Mesothelial cell of epicardium (in vitro differentiated cells): ENCODE measurements at regions not wholly inside any gene's neighbourhood (a gene's known extent, or its start where the extent isn't known, plus 50 kb on each side); places are given as distances from the start of the nearest gene placed in this dataset.
"Not testable (repeated sequence)": the region's sequence is repeated elsewhere in the genome, so short reads cannot be mapped to it uniquely, and the experiment has no call there.

Experiments
- DNase-seq, 2 experiments: peaks; one replicate each; pipeline ENCODE4 v3.0.0; 2021; ENCODE audit warnings: low spot score in 2 of 2; ENCODE audit not compliant: unreplicated experiment in 2 of 2
- H3K27ac Mint-ChIP-seq: 2 replicates; pipeline ENCODE4 v1.8.0; 2021; ENCODE audit warnings: mixed read lengths
- H3K27me3 Mint-ChIP-seq: 2 replicates; pipeline ENCODE4 v1.8.0; 2021; ENCODE audit warnings: low read depth, mixed read lengths
- H3K36me3 Mint-ChIP-seq: 2 replicates; pipeline ENCODE4 v1.8.0; 2021; ENCODE audit warnings: mixed read lengths
- H3K4me1 Mint-ChIP-seq: 2 replicates; pipeline ENCODE4 v1.8.0; 2021; ENCODE audit warnings: mixed read lengths
- H3K4me3 Mint-ChIP-seq: 2 replicates; pipeline ENCODE4 v1.8.0; 2021; ENCODE audit warnings: mild to moderate bottlenecking, moderate library complexity, mixed read lengths
- H3K9me3 Mint-ChIP-seq: 2 replicates; pipeline ENCODE4 v1.8.0; 2021; ENCODE audit warnings: mixed read lengths
- TF ChIP-seq, protein P1 (sequence below): fragments of 200-600 bp; sonication (generic); IDR thresholded peaks from one replicate; pipeline ENCODE4 v1.5.0; 2021; ENCODE audit warnings: antibody characterized with exemption; ENCODE audit not compliant: unreplicated experiment

DNA sequence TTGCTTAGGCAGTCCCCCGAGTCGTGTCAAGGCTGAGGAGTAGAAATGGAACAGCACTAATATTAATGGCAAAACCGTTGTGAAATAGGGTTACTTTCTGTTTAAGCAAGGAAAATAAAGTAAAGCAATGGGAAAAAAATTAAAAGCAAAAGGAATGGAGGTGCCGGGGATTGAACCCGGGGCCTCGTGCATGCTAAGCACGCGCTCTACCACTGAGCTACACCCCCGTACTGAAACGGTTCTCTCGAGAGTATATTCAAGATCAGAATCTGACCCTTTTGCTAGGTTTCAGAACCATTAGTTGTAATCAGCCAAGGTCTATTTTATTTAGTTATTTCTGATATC lies 85.5 kb downstream of the TRIM27 start:
- H3K27ac Mint-ChIP-seq: peak overlapping the region; percentile 97
- H3K4me3 Mint-ChIP-seq: peak overlapping the region; percentile 97
- TF ChIP-seq, protein P1, sequence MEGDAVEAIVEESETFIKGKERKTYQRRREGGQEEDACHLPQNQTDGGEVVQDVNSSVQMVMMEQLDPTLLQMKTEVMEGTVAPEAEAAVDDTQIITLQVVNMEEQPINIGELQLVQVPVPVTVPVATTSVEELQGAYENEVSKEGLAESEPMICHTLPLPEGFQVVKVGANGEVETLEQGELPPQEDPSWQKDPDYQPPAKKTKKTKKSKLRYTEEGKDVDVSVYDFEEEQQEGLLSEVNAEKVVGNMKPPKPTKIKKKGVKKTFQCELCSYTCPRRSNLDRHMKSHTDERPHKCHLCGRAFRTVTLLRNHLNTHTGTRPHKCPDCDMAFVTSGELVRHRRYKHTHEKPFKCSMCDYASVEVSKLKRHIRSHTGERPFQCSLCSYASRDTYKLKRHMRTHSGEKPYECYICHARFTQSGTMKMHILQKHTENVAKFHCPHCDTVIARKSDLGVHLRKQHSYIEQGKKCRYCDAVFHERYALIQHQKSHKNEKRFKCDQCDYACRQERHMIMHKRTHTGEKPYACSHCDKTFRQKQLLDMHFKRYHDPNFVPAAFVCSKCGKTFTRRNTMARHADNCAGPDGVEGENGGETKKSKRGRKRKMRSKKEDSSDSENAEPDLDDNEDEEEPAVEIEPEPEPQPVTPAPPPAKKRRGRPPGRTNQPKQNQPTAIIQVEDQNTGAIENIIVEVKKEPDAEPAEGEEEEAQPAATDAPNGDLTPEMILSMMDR: no peak
- H3K4me1 Mint-ChIP-seq: peaks cover 11% of the 10 kb centered on the region
- DNase-seq: peak; percentile 45 to 79
- no peaks in the 10 kb centered on the region for H3K36me3 Mint-ChIP-seq
- H3K9me3 Mint-ChIP-seq: no peaks in the 10 kb centered on the region
- H3K27me3 Mint-ChIP-seq: peaks cover 32% of the 10 kb centered on the region

DNA sequence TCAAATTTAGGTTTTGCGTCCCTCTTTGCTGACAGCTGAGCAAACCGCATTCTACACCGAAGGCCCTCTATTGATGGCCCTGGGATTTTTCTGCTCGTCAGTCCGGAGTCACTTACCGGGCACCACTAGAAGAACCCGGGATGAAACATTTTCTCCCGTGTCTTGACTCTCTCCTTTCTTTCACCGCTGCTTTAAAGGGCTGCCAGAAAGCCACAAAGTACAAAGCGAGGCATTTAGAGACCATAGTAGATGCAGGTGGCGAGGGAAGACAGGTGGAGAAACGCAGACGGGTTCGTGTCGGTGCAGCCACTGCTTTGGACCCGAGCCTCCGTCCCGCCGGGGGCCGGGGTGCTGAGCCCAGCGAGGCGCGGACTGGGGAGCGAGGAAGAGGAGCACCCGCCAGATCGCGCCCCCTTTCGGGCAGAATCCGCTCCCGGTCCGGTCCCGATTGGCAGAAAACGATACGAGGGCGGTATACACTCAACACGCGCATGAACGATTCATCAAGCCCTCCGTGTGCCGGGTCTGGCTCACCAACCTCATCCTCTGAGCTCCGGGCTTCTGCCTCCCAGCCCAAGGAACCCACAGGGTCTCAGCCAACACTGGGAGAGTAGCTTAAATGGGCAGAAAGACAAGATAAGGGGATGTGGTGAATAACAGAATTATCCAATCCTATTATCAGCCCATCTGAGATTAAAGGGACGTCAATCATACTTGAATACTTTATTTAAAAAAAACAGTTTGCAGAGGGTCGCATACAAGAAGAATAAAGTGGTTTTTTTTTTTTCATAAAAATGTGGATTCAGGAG lies 84.9 kb downstream of the TRIM27 start:
- TF ChIP-seq, protein P1: peak; percentile 40
- H3K4me1 Mint-ChIP-seq: peaks cover 11% of the 10 kb centered on the region
- peak overlapping the region; percentile 97 for H3K27ac Mint-ChIP-seq
- H3K36me3 Mint-ChIP-seq: no peaks in the 10 kb centered on the region
- H3K9me3 Mint-ChIP-seq: no peaks in the 10 kb centered on the region
- peak overlapping the region; percentile 97 for H3K4me3 Mint-ChIP-seq
- DNase-seq: peak; percentile 76 to 89
- peaks cover 32% of the 10 kb centered on the region for H3K27me3 Mint-ChIP-seq

DNA sequence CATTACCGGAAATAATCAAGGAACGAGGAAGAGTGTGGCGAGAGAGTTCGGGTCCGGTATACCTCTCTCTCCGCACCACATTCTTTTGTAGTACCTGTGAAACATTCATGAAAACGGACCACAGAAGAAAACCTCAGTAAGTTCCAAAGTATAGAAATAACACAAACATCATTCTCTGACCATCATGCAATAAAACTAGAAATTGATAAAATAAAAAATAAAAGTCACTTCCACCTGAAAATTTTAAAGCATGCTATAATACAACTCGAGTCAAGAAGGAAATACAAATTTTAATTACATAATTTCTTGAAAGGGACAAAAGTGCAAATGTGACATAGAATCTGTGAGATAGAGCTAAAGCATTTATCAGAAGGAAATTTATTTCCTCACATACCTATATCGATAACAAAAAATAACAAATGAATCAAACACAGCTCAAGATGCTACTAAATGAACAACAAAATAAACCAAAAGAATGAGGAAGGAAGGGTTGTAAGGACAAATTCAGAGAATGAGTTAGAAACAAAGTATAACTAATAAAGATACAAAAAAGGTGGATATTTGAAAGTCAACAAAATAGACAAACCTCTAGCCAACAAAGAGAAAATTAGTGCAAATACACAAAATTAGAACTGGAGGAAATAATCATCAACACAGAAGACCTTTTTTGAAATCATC lies 84.2 kb downstream of the TRIM27 start:
- no peaks in the 10 kb centered on the region for H3K36me3 Mint-ChIP-seq
- peak overlapping the region; percentile 97 for H3K27ac Mint-ChIP-seq
- peak overlapping the region; percentile 97 for H3K4me3 Mint-ChIP-seq
- no peak for DNase-seq
- H3K27me3 Mint-ChIP-seq: peaks cover 33% of the 10 kb centered on the region
- TF ChIP-seq, protein P1: no peak
- no peaks in the 10 kb centered on the region for H3K9me3 Mint-ChIP-seq
- H3K4me1 Mint-ChIP-seq: peaks cover 11% of the 10 kb centered on the region

DNA sequence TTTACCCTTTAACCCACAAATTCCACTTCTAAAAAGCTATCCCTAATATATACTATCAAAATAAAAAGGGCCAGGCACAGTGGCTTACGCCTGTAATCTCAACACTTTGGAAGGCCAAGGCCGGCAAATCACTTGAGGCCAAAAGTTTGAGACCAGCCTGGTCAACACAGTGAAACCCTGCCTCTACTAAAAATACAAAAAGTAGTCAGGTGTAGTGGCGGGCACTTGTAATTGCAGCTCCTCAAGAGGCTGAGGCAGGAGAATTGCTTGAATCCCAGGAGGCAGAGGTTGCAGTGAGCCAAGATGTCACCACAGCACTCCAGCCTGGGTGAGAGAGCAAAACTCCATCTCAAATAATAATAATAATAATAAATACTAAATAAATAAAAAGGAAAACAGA lies 82.5 kb downstream of the TRIM27 start:
- Mint-ChIP-seq H3K4me1 (peaks cover 11% of the 10 kb centered on the region), H3K36me3 (no peaks in the 10 kb centered on the region), H3K27me3 (peaks cover 37% of the 10 kb centered on the region), H3K9me3 (no peaks in the 10 kb centered on the region), H3K27ac (no peak overlapping the region), H3K4me3 (no peak overlapping the region)
- TF ChIP-seq, protein P1: no peak
- no peak for DNase-seq

DNA sequence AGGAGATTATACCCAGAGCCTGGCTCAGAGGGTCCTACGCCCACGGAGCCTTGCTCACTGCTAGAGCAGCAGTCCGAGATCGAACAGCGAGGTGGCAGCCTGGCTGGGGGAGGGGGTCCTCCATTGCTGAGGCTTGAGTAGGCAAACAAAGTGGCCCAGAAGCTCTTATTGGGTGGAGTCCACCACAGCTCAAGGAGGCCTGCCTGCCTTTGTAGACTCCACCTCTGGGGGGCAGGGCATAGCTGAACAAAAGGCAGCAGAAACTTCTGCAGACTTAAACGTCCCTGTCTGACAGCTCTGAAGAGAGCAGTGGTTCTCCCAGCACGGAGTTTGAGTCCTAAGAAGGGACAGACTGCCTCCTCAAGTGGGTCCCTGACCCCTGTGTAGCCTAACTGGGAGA lies 75.0 kb downstream of the TRIM27 start:
- H3K9me3 Mint-ChIP-seq, DNase-seq, H3K27ac Mint-ChIP-seq, H3K4me3 Mint-ChIP-seq, H3K4me1 Mint-ChIP-seq, H3K36me3 Mint-ChIP-seq: not testable (repeated sequence)
- H3K27me3 Mint-ChIP-seq: peaks cover 67% of the 10 kb centered on the region
